Esophagus muscularis mucosa (tissue), 3 donors: ENCODE measurements at regions not wholly inside any gene's neighbourhood (a gene's known extent, or its start where the extent isn't known, plus 50 kb on each side); places are given as distances from the start of the nearest gene placed in this dataset.

ENCODE experiments used
- POLR2A ChIP-seq: fragments of 450-650 bp; IDR thresholded peaks from one replicate; pipeline ENCODE4 v1.6.1; 2017; ENCODE audit warnings: antibody characterized with exemption, moderate library complexity, mild to moderate bottlenecking, low read depth
- POLR2AphosphoS5 ChIP-seq, 2 donors: sonication (generic); formaldehyde crosslinking; IDR thresholded peaks; one replicate each; pipeline ENCODE4 v1.6.1; 2017; ENCODE audit warnings: antibody characterized with exemption in 2 of 2
- TF ChIP-seq, protein P1 (sequence below), 3 experiments: fragments of 200-600 bp in 2 of 3; fragments of 450-650 bp in 1 of 3; sonication (generic) in 2 of 3; IDR thresholded peaks; one replicate each; pipeline ENCODE4 v1.5.1; 2017 to 2019; ENCODE audit warnings: antibody characterized with exemption in 3 of 3, mild to moderate bottlenecking in 2 of 3, moderate library complexity in 1 of 3

DNA sequence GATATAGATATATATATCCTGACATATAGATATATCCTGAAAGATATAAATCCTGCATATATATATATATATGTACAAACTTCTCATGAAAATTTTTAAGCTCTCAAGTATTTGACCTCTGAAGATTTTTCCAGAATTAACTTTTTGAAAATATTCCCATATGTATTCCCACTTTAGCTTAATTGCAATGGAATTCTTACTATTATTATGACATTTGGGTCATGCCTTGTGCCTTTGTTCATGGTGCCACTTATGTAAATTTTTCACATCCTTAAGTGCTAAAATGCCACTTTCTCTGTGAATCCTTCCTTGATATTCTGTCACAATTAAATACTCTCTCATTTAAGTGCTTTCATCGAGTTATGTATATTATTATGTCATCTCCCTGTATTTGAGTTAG lies 398.2 kb upstream of the SEL1L start:
- TF ChIP-seq POLR2AphosphoS5 (IDR thresholded peaks at IDR 0.05): no peak
- TF ChIP-seq, protein P1, sequence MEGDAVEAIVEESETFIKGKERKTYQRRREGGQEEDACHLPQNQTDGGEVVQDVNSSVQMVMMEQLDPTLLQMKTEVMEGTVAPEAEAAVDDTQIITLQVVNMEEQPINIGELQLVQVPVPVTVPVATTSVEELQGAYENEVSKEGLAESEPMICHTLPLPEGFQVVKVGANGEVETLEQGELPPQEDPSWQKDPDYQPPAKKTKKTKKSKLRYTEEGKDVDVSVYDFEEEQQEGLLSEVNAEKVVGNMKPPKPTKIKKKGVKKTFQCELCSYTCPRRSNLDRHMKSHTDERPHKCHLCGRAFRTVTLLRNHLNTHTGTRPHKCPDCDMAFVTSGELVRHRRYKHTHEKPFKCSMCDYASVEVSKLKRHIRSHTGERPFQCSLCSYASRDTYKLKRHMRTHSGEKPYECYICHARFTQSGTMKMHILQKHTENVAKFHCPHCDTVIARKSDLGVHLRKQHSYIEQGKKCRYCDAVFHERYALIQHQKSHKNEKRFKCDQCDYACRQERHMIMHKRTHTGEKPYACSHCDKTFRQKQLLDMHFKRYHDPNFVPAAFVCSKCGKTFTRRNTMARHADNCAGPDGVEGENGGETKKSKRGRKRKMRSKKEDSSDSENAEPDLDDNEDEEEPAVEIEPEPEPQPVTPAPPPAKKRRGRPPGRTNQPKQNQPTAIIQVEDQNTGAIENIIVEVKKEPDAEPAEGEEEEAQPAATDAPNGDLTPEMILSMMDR (IDR thresholded peaks at IDR 0.05): no peak
- no peak for TF ChIP-seq POLR2A
